CD8-positive, alpha-beta memory T cell (primary cell): ENCODE measurements at regions not wholly inside any gene's neighbourhood (a gene's known extent, or its start where the extent isn't known, plus 50 kb on each side); places are given as distances from the start of the nearest gene placed in this dataset.

Experiments used
- CTCF ChIA-PET: fragments of 350-600 bp; sonication (Branson Sonifier 250); formaldehyde crosslinking; loops from one replicate; lab custom pipeline; 2021; ENCODE audit warnings: antibody characterized with exemption; lab: Charles Lee
- POLR2A ChIA-PET: fragments of 350-600 bp; sonication (Branson Sonifier 250); formaldehyde crosslinking; loops from one replicate; lab custom pipeline; 2021; ENCODE audit warnings: antibody characterized with exemption; lab: Charles Lee
- DNase-seq, 5 donors: peaks; one replicate each; pipeline versions ENCODE4 v3.0.0 to v3.0.0-alpha.2; 2020 to 2022; ENCODE audit warnings: mixed read lengths in 1 of 5
- H3K27ac ChIP-seq: one replicate; pipeline ENCODE4 v1.7.0; 2013; ENCODE audit warnings: low read depth, mild to moderate bottlenecking, low read length, moderate library complexity
- H3K27me3 ChIP-seq: 2 replicates; pipeline ENCODE4 v1.7.0; 2013; ENCODE audit warnings: low read length, mild to moderate bottlenecking; ENCODE audit not compliant: insufficient read depth, poor library complexity, severe bottlenecking
- H3K36me3 ChIP-seq: 2 replicates; pipeline ENCODE4 v1.7.0; 2013; ENCODE audit warnings: mild to moderate bottlenecking, low read length, moderate library complexity; ENCODE audit not compliant: insufficient read depth
- H3K4me1 ChIP-seq: 2 replicates; pipeline ENCODE4 v1.7.0; 2013; ENCODE audit warnings: mild to moderate bottlenecking, low read length, moderate library complexity; ENCODE audit not compliant: insufficient read depth
- H3K4me3 ChIP-seq: 2 replicates; pipeline ENCODE4 v1.7.0; 2013; ENCODE audit warnings: mild to moderate bottlenecking, low read length
- H3K9me3 ChIP-seq: 2 replicates; pipeline ENCODE4 v1.7.0; 2013; ENCODE audit warnings: mild to moderate bottlenecking, low read length
- H3K27ac Mint-ChIP-seq, 8 donors: one replicate each; pipeline ENCODE4 v1.8.0; 2020 to 2021; ENCODE audit warnings: mixed read lengths in 8 of 8, mild to moderate bottlenecking in 6 of 8, inconsistent platforms in 3 of 8, moderate library complexity in 3 of 8
- H3K27me3 Mint-ChIP-seq, 2 donors: one replicate each; pipeline ENCODE4 v1.8.0; 2020 to 2021; ENCODE audit warnings: mixed read lengths in 2 of 2, mild to moderate bottlenecking in 1 of 2, moderate library complexity in 1 of 2
- H3K36me3 Mint-ChIP-seq, 3 donors: one replicate each; pipeline ENCODE4 v1.8.0; 2020 to 2021; ENCODE audit warnings: mixed read lengths in 3 of 3, inconsistent platforms in 1 of 3, mild to moderate bottlenecking in 1 of 3
- H3K4me1 Mint-ChIP-seq, 3 donors: one replicate each; pipeline ENCODE4 v1.8.0; 2020 to 2021; ENCODE audit warnings: mixed read lengths in 3 of 3, inconsistent platforms in 1 of 3, mild to moderate bottlenecking in 1 of 3
- H3K4me3 Mint-ChIP-seq, 7 donors: one replicate each; pipeline ENCODE4 v1.8.0; 2020 to 2021; ENCODE audit warnings: mixed read lengths in 7 of 7, mild to moderate bottlenecking in 6 of 7, moderate library complexity in 4 of 7, inconsistent platforms in 2 of 7
- H3K9me3 Mint-ChIP-seq, 5 donors: one replicate each; pipeline ENCODE4 v1.8.0; 2020 to 2022; ENCODE audit warnings: mixed read lengths in 5 of 5, mild to moderate bottlenecking in 3 of 5, moderate library complexity in 2 of 5, inconsistent platforms in 1 of 5

- H3K4me3 ChIP-seq, result no peak overlapping the region
- H3K9me3 Mint-ChIP-seq, result peaks cover 0 to 18% (median 3%) of the 10 kb centered on the region in 5 donors
- DNase-seq, result no peak
- H3K27ac Mint-ChIP-seq, result no peak overlapping the region
- CTCF ChIA-PET, result no interaction called here
- POLR2A ChIA-PET, result no interaction called here
- H3K9me3 ChIP-seq, result no peaks in the 10 kb centered on the region
- no peaks in the 10 kb centered on the region for H3K36me3 Mint-ChIP-seq
- no peaks in the 10 kb centered on the region for H3K27me3 Mint-ChIP-seq
- no peaks in the 10 kb centered on the region for H3K4me1 ChIP-seq
- H3K4me1 Mint-ChIP-seq, result no peaks in the 10 kb centered on the region
- no peak overlapping the region for H3K4me3 Mint-ChIP-seq
- H3K27me3 ChIP-seq, result no peaks in the 10 kb centered on the region
- no peak overlapping the region for H3K27ac ChIP-seq
- no peaks in the 10 kb centered on the region for H3K36me3 ChIP-seq
Observed at GRCh38 chr5:167052791-167053190, 1238.7 kb upstream of the WWC1 start.

GRCh38 chr5:167057665-167058064 is 1233.8 kb upstream of the WWC1 start:
- no peaks in the 10 kb centered on the region for H3K36me3 Mint-ChIP-seq
- Histone ChIP-seq H3K27ac (no peak overlapping the region), H3K9me3 (no peaks in the 10 kb centered on the region), H3K4me1 (no peaks in the 10 kb centered on the region), H3K27me3 (no peaks in the 10 kb centered on the region), H3K4me3 (no peak overlapping the region), H3K36me3 (no peaks in the 10 kb centered on the region)
- no peaks in the 10 kb centered on the region for H3K4me1 Mint-ChIP-seq
- ChIA-PET CTCF (no interaction called here), POLR2A (no interaction called here)
- no peak overlapping the region for H3K4me3 Mint-ChIP-seq
- H3K9me3 Mint-ChIP-seq, result peaks cover 0 to 13% (median 6%) of the 10 kb centered on the region in 5 donors
- H3K27me3 Mint-ChIP-seq, result peaks cover 0 to 1% of the 10 kb centered on the region in 2 donors
- no peak overlapping the region for H3K27ac Mint-ChIP-seq
- no peak for DNase-seq

GRCh38 chr5:167061695-167062094 is 1229.8 kb upstream of the WWC1 start:
- no peak for DNase-seq
- Mint-ChIP-seq H3K36me3 (no peaks in the 10 kb centered on the region), H3K27ac (no peak overlapping the region), H3K9me3 (peaks cover 0 to 10% (median 4%) of the 10 kb centered on the region in 5 donors), H3K4me1 (no peaks in the 10 kb centered on the region), H3K4me3 (no peak overlapping the region), H3K27me3 (peaks cover 0 to 1% of the 10 kb centered on the region in 2 donors)
- no peaks in the 10 kb centered on the region for H3K36me3 ChIP-seq
- H3K9me3 ChIP-seq, result no peaks in the 10 kb centered on the region
- H3K4me1 ChIP-seq, result no peaks in the 10 kb centered on the region
- no peak overlapping the region for H3K27ac ChIP-seq
- POLR2A ChIA-PET, result no interaction called here
- no peaks in the 10 kb centered on the region for H3K27me3 ChIP-seq
- no peak overlapping the region for H3K4me3 ChIP-seq
- CTCF ChIA-PET, result no interaction called here

- Mint-ChIP-seq H3K9me3 (peaks cover 0 to 5% (median 0%) of the 10 kb centered on the region in 5 donors), H3K4me3 (no peak overlapping the region), H3K4me1 (no peaks in the 10 kb centered on the region), H3K36me3 (no peaks in the 10 kb centered on the region), H3K27me3 (peaks cover 0 to 1% of the 10 kb centered on the region in 2 donors), H3K27ac (no peak overlapping the region)
- Histone ChIP-seq H3K27me3 (no peaks in the 10 kb centered on the region), H3K9me3 (no peaks in the 10 kb centered on the region), H3K36me3 (no peaks in the 10 kb centered on the region), H3K27ac (no peak overlapping the region), H3K4me1 (no peaks in the 10 kb centered on the region), H3K4me3 (no peak overlapping the region)
- POLR2A ChIA-PET, result no interaction called here
- CTCF ChIA-PET, result no interaction called here
- no peak for DNase-seq
Observed at GRCh38 chr5:167063116-167063515, 1228.3 kb upstream of the WWC1 start.

- Mint-ChIP-seq H3K4me3 (no peak overlapping the region), H3K27me3 (peaks cover 0 to 1% of the 10 kb centered on the region in 2 donors), H3K4me1 (no peaks in the 10 kb centered on the region), H3K36me3 (no peaks in the 10 kb centered on the region), H3K27ac (no peak overlapping the region), H3K9me3 (peaks cover 0 to 5% (median 0%) of the 10 kb centered on the region in 5 donors)
- ChIA-PET CTCF (no interaction called here), POLR2A (no interaction called here)
- Histone ChIP-seq H3K36me3 (no peaks in the 10 kb centered on the region), H3K27ac (no peak overlapping the region), H3K27me3 (no peaks in the 10 kb centered on the region), H3K4me3 (no peak overlapping the region), H3K9me3 (no peaks in the 10 kb centered on the region), H3K4me1 (no peaks in the 10 kb centered on the region)
- no peak for DNase-seq
Observed at GRCh38 chr5:167063788-167064187, 1227.7 kb upstream of the WWC1 start.

GRCh38 chr5:167064198-167064776 is 1227.2 kb upstream of the WWC1 start:
- H3K27me3 Mint-ChIP-seq, result peaks cover 0 to 1% of the 10 kb centered on the region in 2 donors
- Histone ChIP-seq H3K4me3 (no peak overlapping the region), H3K4me1 (no peaks in the 10 kb centered on the region), H3K27ac (no peak overlapping the region), H3K27me3 (no peaks in the 10 kb centered on the region), H3K36me3 (no peaks in the 10 kb centered on the region), H3K9me3 (no peaks in the 10 kb centered on the region)
- H3K9me3 Mint-ChIP-seq, result peaks cover 0 to 5% (median 4%) of the 10 kb centered on the region in 5 donors
- no peaks in the 10 kb centered on the region for H3K36me3 Mint-ChIP-seq
- H3K4me1 Mint-ChIP-seq, result no peaks in the 10 kb centered on the region
- no peak overlapping the region for H3K27ac Mint-ChIP-seq
- ChIA-PET CTCF (no interaction called here), POLR2A (no interaction called here)
- no peak for DNase-seq
- no peak overlapping the region for H3K4me3 Mint-ChIP-seq

- Histone ChIP-seq H3K4me3 (no peak overlapping the region), H3K27ac (no peak overlapping the region), H3K9me3 (no peaks in the 10 kb centered on the region), H3K4me1 (no peaks in the 10 kb centered on the region), H3K27me3 (no peaks in the 10 kb centered on the region), H3K36me3 (no peaks in the 10 kb centered on the region)
- Mint-ChIP-seq H3K27me3 (peaks cover 0 to 1% of the 10 kb centered on the region in 2 donors), H3K4me1 (no peaks in the 10 kb centered on the region), H3K9me3 (peaks cover 0 to 6% (median 3%) of the 10 kb centered on the region in 5 donors), H3K36me3 (no peaks in the 10 kb centered on the region), H3K27ac (no peak overlapping the region), H3K4me3 (no peak overlapping the region)
- POLR2A ChIA-PET, result no interaction called here
- CTCF ChIA-PET, result no interaction called here
- no peak for DNase-seq
Observed at GRCh38 chr5:167065794-167066193, 1225.7 kb upstream of the WWC1 start.

GRCh38 chr5:167071981-167072610 is 1219.3 kb upstream of the WWC1 start:
- H3K27ac Mint-ChIP-seq, result no peak overlapping the region
- H3K9me3 Mint-ChIP-seq, result peaks cover 4 to 23% (median 5%) of the 10 kb centered on the region in 5 donors
- H3K27me3 Mint-ChIP-seq, result no peaks in the 10 kb centered on the region

More at GRCh38 chr5:167071981-167072610, 1219.3 kb upstream of the WWC1 start:
- H3K4me3 Mint-ChIP-seq, result no peak overlapping the region
- H3K36me3 ChIP-seq, result no peaks in the 10 kb centered on the region
- no peak for DNase-seq
- H3K36me3 Mint-ChIP-seq, result no peaks in the 10 kb centered on the region
- H3K9me3 ChIP-seq, result no peaks in the 10 kb centered on the region
- H3K27me3 ChIP-seq, result no peaks in the 10 kb centered on the region
- no peaks in the 10 kb centered on the region for H3K4me1 Mint-ChIP-seq
- no peak overlapping the region for H3K27ac ChIP-seq
- no peak overlapping the region for H3K4me3 ChIP-seq
- ChIA-PET CTCF (no interaction called here), POLR2A (no interaction called here)
- no peaks in the 10 kb centered on the region for H3K4me1 ChIP-seq
